Lung (tissue), 11 donors: ENCODE measurements at regions not wholly inside any gene's neighbourhood (a gene's known extent, or its start where the extent isn't known, plus 50 kb on each side); places are given as distances from the start of the nearest gene placed in this dataset.
A peak's percentile ranks its signal among the peaks of the same experiment; 100 is the strongest.

Experiments used
- ATAC-seq: fragments of 200-7000 bp; cut with Tn5 transposase; one replicate; pipeline ENCODE4 v1.9.1; 2020; ENCODE audit warnings: moderate number of reproducible peaks; ENCODE audit not compliant: insufficient read depth, low FRiP score
- DNase-seq, 3 donors: peaks; one replicate each; pipeline ENCODE4 v3.0.0-alpha.2; 2013 to 2017
- H3K27ac ChIP-seq, 2 donors: one replicate each; pipeline ENCODE4 v1.5.1; 2013; ENCODE audit warnings: mild to moderate bottlenecking in 2 of 2, moderate library complexity in 2 of 2, control low read depth in 1 of 2, inconsistent platforms in 1 of 2, low read depth in 1 of 2, low read length in 1 of 2
- H3K27me3 ChIP-seq, 3 donors: one replicate each; pipeline ENCODE4 v1.5.1; 2013; ENCODE audit warnings: low read length in 2 of 3; ENCODE audit not compliant: control insufficient read depth in 3 of 3, insufficient read depth in 3 of 3
- H3K36me3 ChIP-seq, 4 donors: one replicate each; pipeline ENCODE4 v1.5.1; 2013; ENCODE audit warnings: low read length in 4 of 4, mild to moderate bottlenecking in 1 of 4, moderate library complexity in 1 of 4; ENCODE audit not compliant: control insufficient read depth in 4 of 4, insufficient read depth in 4 of 4
- H3K4me1 ChIP-seq, 5 donors: one replicate each; pipeline ENCODE4 v1.5.1; 2013; ENCODE audit warnings: low read length in 5 of 5, mild to moderate bottlenecking in 2 of 5, moderate library complexity in 1 of 5; ENCODE audit not compliant: control insufficient read depth in 5 of 5, insufficient read depth in 5 of 5
- H3K4me3 ChIP-seq: one replicate; pipeline ENCODE4 v1.5.1; 2013; ENCODE audit warnings: mild to moderate bottlenecking, control low read depth, moderate library complexity
- H3K9ac ChIP-seq, 2 donors: one replicate each; pipeline ENCODE4 v1.5.1; 2013; ENCODE audit warnings: low read length in 2 of 2, control low read depth in 1 of 2; ENCODE audit not compliant: insufficient read depth in 1 of 2
- H3K9me3 ChIP-seq, 4 donors: one replicate each; pipeline ENCODE4 v1.5.1; 2013; ENCODE audit warnings: low read length in 3 of 4, mild to moderate bottlenecking in 1 of 4, moderate library complexity in 1 of 4; ENCODE audit not compliant: control insufficient read depth in 4 of 4, insufficient read depth in 3 of 4
- WGBS, 2 donors: extraction: QIAGEN DNeasy Blood & Tissue Kit; methylation state at CpG; one replicate each; pipeline ENCODE4 v1.1.7; 2013; 5-methylcytosine and 5-hydroxymethylcytosine counted together
- TF ChIP-seq, protein P1 (sequence below): IDR thresholded peaks from 2 replicates; pipeline ENCODE4 v1.5.1; 2012; ENCODE audit warnings: mild to moderate bottlenecking; ENCODE audit errors: control extremely low read depth, extremely low read depth
- donor health status: control.
- donor health status: control.
- donor health status: Bipolar disorder and iron deficiency.
- donor health status: healthy.
- donor health status: DM: yes; HTN: yes; CAD: no.

DNA sequence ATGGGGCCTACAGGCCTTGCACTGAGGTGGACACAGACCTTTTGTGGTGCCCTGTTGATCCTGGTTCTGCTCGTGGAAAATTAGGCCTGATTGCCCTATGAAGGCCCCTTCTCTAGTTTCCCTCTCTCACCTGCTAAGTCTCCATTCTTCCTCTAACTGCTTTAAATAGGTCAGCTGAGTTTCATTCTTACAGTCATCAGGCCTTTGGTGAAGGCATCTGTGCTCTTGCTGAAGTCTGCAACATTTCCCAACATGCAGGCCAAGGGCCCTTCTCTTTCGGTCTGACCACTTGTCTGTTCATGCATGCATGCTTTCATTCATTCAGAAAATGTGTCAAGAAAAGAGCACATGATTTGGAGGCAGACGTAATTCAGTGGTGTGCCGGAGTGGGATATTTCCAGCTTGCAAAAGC is 244.0 kb downstream of the BUB3 start:
- DNase-seq (peak in 1 of 3 donors; percentile 11), ATAC-seq (no peak)
- no peak overlapping the region for H3K27ac ChIP-seq
- H3K9ac ChIP-seq, result no peak overlapping the region
- 55 to 76% methylated on average over 4 of the region's 4 CpGs for WGBS, 2 donors
- no peaks in the 10 kb centered on the region for H3K36me3 ChIP-seq
- peaks cover 0 to 2% (median 0%) of the 10 kb centered on the region in 3 donors for H3K27me3 ChIP-seq
- H3K9me3 ChIP-seq, result peaks cover 0 to 8% (median 0%) of the 10 kb centered on the region in 4 donors
- H3K4me1 ChIP-seq, result no peaks in the 10 kb centered on the region
- H3K4me3 ChIP-seq, result no peak overlapping the region
- TF ChIP-seq, protein P1, sequence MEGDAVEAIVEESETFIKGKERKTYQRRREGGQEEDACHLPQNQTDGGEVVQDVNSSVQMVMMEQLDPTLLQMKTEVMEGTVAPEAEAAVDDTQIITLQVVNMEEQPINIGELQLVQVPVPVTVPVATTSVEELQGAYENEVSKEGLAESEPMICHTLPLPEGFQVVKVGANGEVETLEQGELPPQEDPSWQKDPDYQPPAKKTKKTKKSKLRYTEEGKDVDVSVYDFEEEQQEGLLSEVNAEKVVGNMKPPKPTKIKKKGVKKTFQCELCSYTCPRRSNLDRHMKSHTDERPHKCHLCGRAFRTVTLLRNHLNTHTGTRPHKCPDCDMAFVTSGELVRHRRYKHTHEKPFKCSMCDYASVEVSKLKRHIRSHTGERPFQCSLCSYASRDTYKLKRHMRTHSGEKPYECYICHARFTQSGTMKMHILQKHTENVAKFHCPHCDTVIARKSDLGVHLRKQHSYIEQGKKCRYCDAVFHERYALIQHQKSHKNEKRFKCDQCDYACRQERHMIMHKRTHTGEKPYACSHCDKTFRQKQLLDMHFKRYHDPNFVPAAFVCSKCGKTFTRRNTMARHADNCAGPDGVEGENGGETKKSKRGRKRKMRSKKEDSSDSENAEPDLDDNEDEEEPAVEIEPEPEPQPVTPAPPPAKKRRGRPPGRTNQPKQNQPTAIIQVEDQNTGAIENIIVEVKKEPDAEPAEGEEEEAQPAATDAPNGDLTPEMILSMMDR, result no peak

DNA sequence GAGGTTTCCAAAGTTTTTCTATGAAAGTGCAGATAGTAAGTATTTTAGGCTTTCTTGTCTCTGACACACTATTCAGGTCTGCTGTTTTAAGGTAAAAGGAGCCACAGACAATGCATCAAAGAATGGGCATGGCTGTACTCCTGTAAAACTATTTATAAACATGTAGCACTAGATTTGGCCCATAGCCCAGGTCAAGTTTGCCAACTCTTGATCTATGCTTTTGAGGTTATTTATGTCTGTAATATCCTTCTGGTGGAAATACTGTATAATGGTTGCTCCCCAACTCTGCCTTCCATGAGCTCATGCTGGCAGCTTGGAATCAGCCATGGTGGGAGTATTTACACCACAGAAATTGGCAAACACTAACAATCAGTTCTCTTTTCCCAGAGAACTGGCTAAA is 244.6 kb downstream of the BUB3 start:
- no peaks in the 10 kb centered on the region for H3K4me1 ChIP-seq
- DNase-seq (no peak), ATAC-seq (no peak)
- H3K9me3 ChIP-seq, result peaks cover 0 to 8% (median 1%) of the 10 kb centered on the region in 4 donors
- TF ChIP-seq, protein P1, result no peak
- H3K4me3 ChIP-seq, result no peak overlapping the region
- H3K27me3 ChIP-seq, result no peaks in the 10 kb centered on the region
- H3K9ac ChIP-seq, result no peak overlapping the region
- H3K36me3 ChIP-seq, result no peaks in the 10 kb centered on the region
- no peak overlapping the region for H3K27ac ChIP-seq

DNA sequence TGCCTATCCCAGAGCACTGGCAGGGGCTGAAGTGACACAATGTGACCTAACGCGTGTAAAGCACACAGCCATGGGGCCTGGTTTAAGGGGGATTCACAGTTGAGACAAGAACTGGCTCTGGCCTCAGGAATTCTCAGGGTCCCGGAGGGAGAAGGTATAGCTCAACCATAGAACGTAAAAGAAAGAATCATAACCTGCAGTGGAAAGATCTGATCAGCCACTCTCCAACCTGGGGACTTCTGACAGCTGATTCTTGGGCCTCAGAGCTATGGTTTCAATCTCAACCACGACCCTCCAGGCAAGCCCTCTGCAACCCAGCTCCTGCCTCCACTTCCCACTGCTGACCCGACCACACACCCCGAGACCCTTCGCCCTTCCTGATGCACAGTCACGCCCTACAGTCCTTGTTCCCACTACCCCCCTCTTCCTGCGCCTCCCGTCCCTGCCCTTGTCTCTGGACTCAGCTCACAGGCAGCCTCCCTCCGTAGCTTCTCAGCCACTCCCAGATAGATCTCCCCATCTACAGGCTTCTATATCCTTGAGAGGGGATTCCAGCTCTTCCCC is 245.2 kb downstream of the BUB3 start:
- WGBS, 2 donors, result 90 to 91% methylated on average over 12 of the region's 12 CpGs
- no peak for ATAC-seq
- Histone ChIP-seq H3K27ac (no peak overlapping the region), H3K4me3 (no peak overlapping the region), H3K9me3 (peaks cover 0 to 8% (median 3%) of the 10 kb centered on the region in 4 donors), H3K9ac (no peak overlapping the region), H3K4me1 (no peaks in the 10 kb centered on the region), H3K36me3 (no peaks in the 10 kb centered on the region), H3K27me3 (no peaks in the 10 kb centered on the region)
- DNase-seq, result no peak
- TF ChIP-seq, protein P1, result no peak

DNA sequence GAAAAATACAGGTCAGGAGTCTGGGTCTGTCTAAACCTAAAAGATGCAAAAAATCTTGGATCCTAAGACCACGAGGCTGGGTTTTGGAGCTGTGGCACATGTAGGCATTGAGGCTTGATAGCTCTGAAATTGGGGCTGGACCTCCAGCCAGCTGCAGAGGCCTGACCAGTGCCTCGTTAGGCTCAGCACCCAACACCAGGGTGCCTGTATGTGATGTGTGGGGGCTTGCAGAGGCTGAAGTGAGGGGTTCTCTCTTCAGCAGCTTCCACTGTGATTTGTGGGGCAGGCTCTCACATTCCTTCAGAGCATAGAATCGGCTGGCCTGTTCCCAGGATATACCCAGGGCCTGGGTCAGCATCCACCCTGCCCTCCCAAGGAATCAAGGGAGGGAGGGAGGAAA is 247.8 kb downstream of the BUB3 start:
- H3K4me1 ChIP-seq, result no peaks in the 10 kb centered on the region
- TF ChIP-seq, protein P1, result no peak
- ATAC-seq (no peak), DNase-seq (no peak)
- H3K36me3 ChIP-seq, result no peaks in the 10 kb centered on the region
- H3K9me3 ChIP-seq, result peaks cover 0 to 7% (median 0%) of the 10 kb centered on the region in 4 donors
- H3K27ac ChIP-seq, result no peak overlapping the region
- H3K4me3 ChIP-seq, result no peak overlapping the region
- no peak overlapping the region for H3K9ac ChIP-seq
- H3K27me3 ChIP-seq, result no peaks in the 10 kb centered on the region
- WGBS, 2 donors, result 82 to 83% methylated on average over 3 of the region's 3 CpGs
